MCF 10A (cell line): ENCODE measurements at regions not wholly inside any gene's neighbourhood (a gene's known extent, or its start where the extent isn't known, plus 50 kb on each side); places are given as distances from the start of the nearest gene placed in this dataset.

ENCODE experiments used
- BruUV-seq: library from RNA; stranded (reverse); fragments of 400-500 nt; replicated peaks from 2 replicates; lab custom pipeline; 2021; lab: Mats Ljungman, UMichigan
- CTCF ChIA-PET: fragments of 300-600 bp; sonication (Branson Sonifier 250); formaldehyde crosslinking; extraction: SDS; loops from one replicate; lab custom pipeline; 2021; ENCODE audit warnings: antibody characterized with exemption, inconsistent platforms; lab: Yijun Ruan, JAX
- POLR2A ChIA-PET: fragments of 300-600, 350-650 bp; sonication (Branson Sonifier 250); formaldehyde crosslinking; extraction: SDS; loops from one replicate; lab custom pipeline; 2020; ENCODE audit warnings: antibody characterized with exemption, inconsistent platforms; lab: Yijun Ruan, JAX
- DNase-seq: peaks from one replicate; pipeline ENCODE4 v3.0.0-alpha.2; 2018; ENCODE audit not compliant: unreplicated experiment
- H3K27ac Mint-ChIP-seq: one replicate; pipeline ENCODE4 v1.8.0; 2022; ENCODE audit warnings: mild to moderate bottlenecking, low read depth, mixed read lengths; ENCODE audit not compliant: unreplicated experiment
- H3K27me3 Mint-ChIP-seq: one replicate; pipeline ENCODE4 v1.8.0; 2022; ENCODE audit warnings: mixed read lengths; ENCODE audit not compliant: insufficient read depth, unreplicated experiment
- H3K36me3 Mint-ChIP-seq: one replicate; pipeline ENCODE4 v1.8.0; 2022; ENCODE audit warnings: mild to moderate bottlenecking, moderate library complexity, mixed read lengths; ENCODE audit not compliant: insufficient read depth, unreplicated experiment
- H3K4me1 Mint-ChIP-seq: one replicate; pipeline ENCODE4 v1.8.0; 2022; ENCODE audit warnings: mixed read lengths; ENCODE audit not compliant: insufficient read depth, unreplicated experiment
- H3K4me3 Mint-ChIP-seq: one replicate; pipeline ENCODE4 v1.8.0; 2022; ENCODE audit warnings: mild to moderate bottlenecking, moderate library complexity, mixed read lengths; ENCODE audit not compliant: unreplicated experiment
- H3K9me3 Mint-ChIP-seq: one replicate; pipeline ENCODE4 v1.8.0; 2022; ENCODE audit warnings: mixed read lengths; ENCODE audit not compliant: unreplicated experiment
- intact Hi-C: fragments of 100-400 bp; cut with micrococcal nuclease; formaldehyde crosslinking; loops from 2 replicates; pipeline ENCODE4 v1.14.1; 2022
- TF ChIP-seq, protein P1 (sequence below): fragments of 200-600 bp; IDR thresholded peaks from one replicate; pipeline ENCODE4 v1.8.0; 2022; ENCODE audit warnings: antibody characterized with exemption, mild to moderate bottlenecking; ENCODE audit not compliant: unreplicated experiment

DNA sequence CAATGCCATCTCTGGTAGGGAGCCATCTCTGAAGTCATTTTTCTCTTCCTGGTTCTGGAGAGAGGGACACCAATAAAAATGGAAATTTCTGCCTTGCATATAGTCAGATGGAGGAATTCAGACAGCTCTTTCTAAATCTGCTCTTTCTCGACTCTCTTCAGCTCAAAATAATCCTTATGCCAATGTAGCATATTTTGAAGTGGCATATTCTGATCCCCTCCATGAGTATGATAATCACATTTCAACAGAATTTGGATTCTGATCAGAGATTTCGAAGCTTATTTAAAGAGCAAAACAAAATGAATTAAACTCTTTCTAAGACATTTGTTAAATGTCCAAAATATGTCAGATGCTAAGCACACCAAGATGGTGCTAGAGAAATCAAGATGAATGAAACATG is 267.1 kb upstream of the BTBD3 start:
- TF ChIP-seq, protein P1, sequence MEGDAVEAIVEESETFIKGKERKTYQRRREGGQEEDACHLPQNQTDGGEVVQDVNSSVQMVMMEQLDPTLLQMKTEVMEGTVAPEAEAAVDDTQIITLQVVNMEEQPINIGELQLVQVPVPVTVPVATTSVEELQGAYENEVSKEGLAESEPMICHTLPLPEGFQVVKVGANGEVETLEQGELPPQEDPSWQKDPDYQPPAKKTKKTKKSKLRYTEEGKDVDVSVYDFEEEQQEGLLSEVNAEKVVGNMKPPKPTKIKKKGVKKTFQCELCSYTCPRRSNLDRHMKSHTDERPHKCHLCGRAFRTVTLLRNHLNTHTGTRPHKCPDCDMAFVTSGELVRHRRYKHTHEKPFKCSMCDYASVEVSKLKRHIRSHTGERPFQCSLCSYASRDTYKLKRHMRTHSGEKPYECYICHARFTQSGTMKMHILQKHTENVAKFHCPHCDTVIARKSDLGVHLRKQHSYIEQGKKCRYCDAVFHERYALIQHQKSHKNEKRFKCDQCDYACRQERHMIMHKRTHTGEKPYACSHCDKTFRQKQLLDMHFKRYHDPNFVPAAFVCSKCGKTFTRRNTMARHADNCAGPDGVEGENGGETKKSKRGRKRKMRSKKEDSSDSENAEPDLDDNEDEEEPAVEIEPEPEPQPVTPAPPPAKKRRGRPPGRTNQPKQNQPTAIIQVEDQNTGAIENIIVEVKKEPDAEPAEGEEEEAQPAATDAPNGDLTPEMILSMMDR = no peak
- no peak for DNase-seq
- H3K36me3 Mint-ChIP-seq = no peaks in the 10 kb centered on the region
- no TSS peak for BruUV-seq
- no peaks in the 10 kb centered on the region for H3K4me1 Mint-ChIP-seq
- H3K9me3 Mint-ChIP-seq = peaks cover 7% of the 10 kb centered on the region
- POLR2A ChIA-PET = interaction anchor here (0.6 kb wide), 1 partner anchor 1865 kb away, joined by 5 read pairs; no protein-coding TSS in a partner anchor
- H3K27me3 Mint-ChIP-seq = no peaks in the 10 kb centered on the region
- H3K4me3 Mint-ChIP-seq = no peak overlapping the region
- H3K27ac Mint-ChIP-seq = no peak overlapping the region
- intact Hi-C loops = no loop called here
- CTCF ChIA-PET = interaction anchor here (0.6 to 0.7 kb wide), 3 partner anchors 389 to 684 kb away, joined by 3 read pairs; no protein-coding TSS in a partner anchor

DNA sequence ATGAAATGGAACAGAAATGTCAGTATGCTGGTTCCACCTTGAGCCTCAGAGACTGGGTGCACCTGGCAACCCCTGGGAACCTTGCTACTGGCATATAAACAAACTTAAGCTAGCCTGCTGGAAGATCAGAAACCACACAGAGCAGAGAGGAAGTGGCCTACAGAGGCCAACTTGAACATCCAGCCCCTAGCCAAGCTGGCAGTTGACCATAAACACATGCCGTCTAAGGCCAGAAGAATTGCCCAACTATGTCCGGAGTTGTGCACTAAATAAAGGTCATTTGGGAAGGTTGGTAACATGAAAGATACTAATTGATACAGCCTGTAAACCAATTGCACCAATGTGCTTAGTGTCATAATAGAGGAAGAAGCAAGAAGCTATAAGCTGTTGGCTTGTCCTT is 266.6 kb upstream of the BTBD3 start:
- POLR2A ChIA-PET = interaction anchor here (0.8 kb wide), 1 partner anchor 20 kb away, joined by 3 read pairs; no protein-coding TSS in a partner anchor
- Mint-ChIP-seq H3K4me1 (no peaks in the 10 kb centered on the region), H3K4me3 (no peak overlapping the region), H3K36me3 (no peaks in the 10 kb centered on the region), H3K27ac (no peak overlapping the region), H3K27me3 (no peaks in the 10 kb centered on the region), H3K9me3 (peaks cover 7% of the 10 kb centered on the region)
- no TSS peak for BruUV-seq
- DNase-seq = no peak
- TF ChIP-seq, protein P1 = no peak
- CTCF ChIA-PET = interaction anchor here (0.5 to 0.8 kb wide), 4 partner anchors 358 to 707 kb away, joined by 3 to 4 read pairs (median 3); no protein-coding TSS in a partner anchor
- intact Hi-C loops = no loop called here

DNA sequence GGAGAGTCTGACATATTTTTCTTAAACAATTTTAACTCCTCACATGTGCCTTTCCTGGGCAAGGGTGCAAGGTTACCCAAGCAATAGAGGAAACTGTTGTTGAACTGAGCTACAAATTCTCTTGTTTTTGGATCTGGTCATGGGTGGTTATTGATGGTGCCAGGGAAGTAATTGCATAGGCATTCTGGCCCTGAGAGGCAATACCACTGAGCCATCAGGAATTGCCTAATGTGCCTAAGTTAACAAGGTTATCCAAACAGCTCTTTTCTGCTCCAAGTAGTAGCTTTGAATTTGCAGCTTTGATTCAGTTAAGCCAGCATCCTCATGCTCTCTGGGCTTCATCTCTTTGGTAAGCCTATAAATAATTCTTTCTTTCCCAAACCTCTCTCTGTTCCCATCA is 266.0 kb upstream of the BTBD3 start:
- no peak overlapping the region for H3K27ac Mint-ChIP-seq
- TF ChIP-seq, protein P1 = no peak
- no peak overlapping the region for H3K4me3 Mint-ChIP-seq
- H3K9me3 Mint-ChIP-seq = peaks cover 7% of the 10 kb centered on the region
- ChIA-PET POLR2A (interaction anchor here (0.8 kb wide), 1 partner anchor 20 kb away, joined by 3 read pairs; no protein-coding TSS in a partner anchor), CTCF (interaction anchor here (0.5 to 0.8 kb wide), 3 partner anchors 358 to 707 kb away, joined by 3 to 4 read pairs (median 3); no protein-coding TSS in a partner anchor)
- no peaks in the 10 kb centered on the region for H3K36me3 Mint-ChIP-seq
- BruUV-seq = no TSS peak
- intact Hi-C loops = no loop called here
- no peak for DNase-seq
- H3K4me1 Mint-ChIP-seq = no peaks in the 10 kb centered on the region
- no peaks in the 10 kb centered on the region for H3K27me3 Mint-ChIP-seq

DNA sequence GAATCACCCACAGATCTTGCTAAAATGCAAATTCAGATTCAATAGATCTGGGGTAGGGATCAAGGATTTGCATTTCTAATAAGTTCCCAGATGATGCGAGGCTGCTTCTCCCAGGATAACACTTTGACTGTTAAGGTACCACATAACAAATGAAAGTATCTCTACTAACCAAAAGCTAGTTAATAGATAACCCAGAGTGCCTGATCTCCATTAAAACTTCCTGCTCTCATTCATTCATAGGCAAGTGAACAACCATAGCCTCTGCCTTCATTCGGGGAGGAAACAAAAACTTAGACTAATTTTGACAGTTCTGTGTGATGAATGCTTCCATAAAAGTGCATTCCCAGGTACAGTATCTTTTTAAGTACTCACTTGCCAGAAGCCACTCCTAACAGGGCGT is 265.6 kb upstream of the BTBD3 start:
- no peaks in the 10 kb centered on the region for H3K4me1 Mint-ChIP-seq
- ChIA-PET POLR2A (no interaction called here), CTCF (interaction anchor here (1.0 kb wide), 1 partner anchor 21 kb away, joined by 3 read pairs; no protein-coding TSS in a partner anchor)
- BruUV-seq = no TSS peak
- peaks cover 7% of the 10 kb centered on the region for H3K9me3 Mint-ChIP-seq
- H3K4me3 Mint-ChIP-seq = no peak overlapping the region
- intact Hi-C loops = no loop called here
- H3K27me3 Mint-ChIP-seq = no peaks in the 10 kb centered on the region
- H3K27ac Mint-ChIP-seq = no peak overlapping the region
- H3K36me3 Mint-ChIP-seq = no peaks in the 10 kb centered on the region
- TF ChIP-seq, protein P1 = no peak
- DNase-seq = no peak
